ENCODE measurements at regions not wholly inside any gene's neighbourhood (a gene's known extent, or its start where the extent isn't known, plus 50 kb on each side); places are given as distances from the start of the nearest gene placed in this dataset.

GRCh38 chr9:28774433-28775235, 1201.4 kb upstream of the C9orf72 start:
- DNase-seq = peak; percentile 26 to 63

- DNase-seq = no peak
Measured at GRCh38 chr9:28779243-28779642, 1206.0 kb upstream of the C9orf72 start.

GRCh38 chr9:28781481-28781880, 1208.2 kb upstream of the C9orf72 start:
- DNase-seq = no peak

- no peak for DNase-seq
Measured at GRCh38 chr9:28782630-28783029, 1209.3 kb upstream of the C9orf72 start.

GRCh38 chr9:28792716-28793115, 1219.4 kb upstream of the C9orf72 start:
- DNase-seq = no peak

GRCh38 chr9:28799876-28800275, 1226.6 kb upstream of the C9orf72 start:
- DNase-seq = no peak

GRCh38 chr9:28801144-28801799, 1228.0 kb upstream of the C9orf72 start:
- no peak for DNase-seq

GRCh38 chr9:28805197-28805596, 1231.9 kb upstream of the C9orf72 start:
- no peak for DNase-seq

- DNase-seq = no peak
Measured at GRCh38 chr9:28808042-28808441, 1234.8 kb upstream of the C9orf72 start.

GRCh38 chr9:28810388-28811075, 1237.3 kb upstream of the C9orf72 start:
- no peak for DNase-seq

GRCh38 chr9:28820741-28821140, 1247.5 kb upstream of the C9orf72 start:
- DNase-seq = no peak

- no peak for DNase-seq
Measured at GRCh38 chr9:28821240-28821639, 1248.0 kb upstream of the C9orf72 start.

- DNase-seq = no peak
Measured at GRCh38 chr9:28824432-28824963, 1251.2 kb upstream of the C9orf72 start.

- no peak for DNase-seq
Measured at GRCh38 chr9:28832168-28832770, 1259.0 kb upstream of the C9orf72 start.

- DNase-seq = no peak
Measured at GRCh38 chr9:28834156-28834555, 1260.9 kb upstream of the C9orf72 start.

- no peak for DNase-seq
Measured at GRCh38 chr9:28839778-28840430, 1266.6 kb upstream of the C9orf72 start.

- DNase-seq = no peak
Measured at GRCh38 chr9:28841775-28842174, 1268.5 kb upstream of the C9orf72 start.

- DNase-seq = no peak
Measured at GRCh38 chr9:28847331-28847730, 1274.0 kb upstream of the C9orf72 start.

GRCh38 chr9:28848671-28849070, 1275.4 kb upstream of the C9orf72 start:
- DNase-seq = no peak

- DNase-seq = no peak
Measured at GRCh38 chr9:28853477-28853876, 1280.2 kb upstream of the C9orf72 start.

GRCh38 chr9:28866951-28867350, 1293.7 kb upstream of the C9orf72 start:
- no peak for DNase-seq

GRCh38 chr9:28868228-28868990, 1295.1 kb upstream of the C9orf72 start:
- DNase-seq = no peak

All from NCI-H526 (cell line).